GM12878 (cell line): ENCODE measurements at regions not wholly inside any gene's neighbourhood (a gene's known extent, or its start where the extent isn't known, plus 50 kb on each side); places are given as distances from the start of the nearest gene placed in this dataset.

Experiments
- CREB1 ChIP-seq: IDR thresholded peaks from 2 replicates; pipeline ENCODE4 v1.6.1; 2012; ENCODE audit warnings: low read depth, mild to moderate bottlenecking, inconsistent platforms
- CTCF ChIP-seq, 3 experiments: IDR thresholded peaks in 2 of 3; conservative IDR thresholded peaks in 1 of 3; 2 replicates each; pipeline ENCODE4 v1.5.1; 2011; ENCODE audit warnings: low read depth in 3 of 3, low read length in 3 of 3, mild to moderate bottlenecking in 3 of 3, control low read depth in 2 of 3, moderate library complexity in 2 of 3, inconsistent platforms in 1 of 3, mixed read lengths in 1 of 3; ENCODE audit not compliant: control insufficient read depth in 2 of 3, insufficient read depth in 1 of 3; ENCODE audit errors: extremely low read depth in 1 of 3
- EP300 ChIP-seq, 2 experiments: fragments of 150-350 bp in 1 of 2; IDR thresholded peaks; 2 replicates each; pipeline ENCODE4 v1.6.1; 2011 to 2012; ENCODE audit warnings: low read depth in 2 of 2, low read length in 2 of 2, borderline replicate concordance in 1 of 2, improper control_type of control experiment in 1 of 2, inconsistent platforms in 1 of 2; ENCODE audit not compliant: control insufficient read depth in 1 of 2
- FOXM1 ChIP-seq: IDR thresholded peaks from 2 replicates; pipeline ENCODE4 v1.6.1; 2012; ENCODE audit warnings: low read depth, mild to moderate bottlenecking, inconsistent platforms, low read length, moderate library complexity
- KAT2A ChIP-seq: conservative IDR thresholded peaks from 2 replicates; pipeline ENCODE4 v1.6.1; 2011; ENCODE audit warnings: low read depth, low read length; ENCODE audit not compliant: control insufficient read depth
- MTA3 ChIP-seq: IDR thresholded peaks from 2 replicates; pipeline ENCODE4 v1.6.1; 2012; ENCODE audit warnings: low read length, inconsistent platforms, borderline replicate concordance
- RFX5 ChIP-seq: IDR thresholded peaks from 2 replicates; pipeline ENCODE4 v1.6.1; 2011; ENCODE audit warnings: low read depth, low read length, improper control_type of control experiment

- no peak for TF ChIP-seq CREB1
- no peak for TF ChIP-seq MTA3
- no peak for TF ChIP-seq CTCF (IDR thresholded peaks at IDR 0.05 in 2 of 3, conservative IDR thresholded peaks at IDR 0.05 in 1 of 3; ENCODE audit: control insufficient read depth in 2 of 3, extremely low read depth in 1 of 3, insufficient read depth in 1 of 3, low read depth in 3 of 3, low read length in 3 of 3)
- TF ChIP-seq EP300 (IDR thresholded peaks at IDR 0.05; ENCODE audit: borderline replicate concordance in 1 of 2, control insufficient read depth in 1 of 2, low read depth in 2 of 2, low read length in 2 of 2): no peak
- no peak for TF ChIP-seq KAT2A
- no peak for TF ChIP-seq FOXM1
- TF ChIP-seq RFX5: no peak
These were observed 404.7 kb upstream of the DAB2 start for GRCh38 chr5:39829441-39829840.
